Thoracic aorta (tissue), 2 donors: ENCODE measurements at regions not wholly inside any gene's neighbourhood (a gene's known extent, or its start where the extent isn't known, plus 50 kb on each side); places are given as distances from the start of the nearest gene placed in this dataset.
"Not testable (repeated sequence)": the region's sequence is repeated elsewhere in the genome, so short reads cannot be mapped to it uniquely, and the experiment has no call there.

Source experiments
- ATAC-seq: fragments of 150-250 bp; one replicate; pipeline ENCODE4 v1.8.0; 2017; ENCODE audit warnings: low read depth; ENCODE audit not compliant: insufficient number of reproducible peaks, low FRiP score
- DNase-seq: peaks from one replicate; pipeline ENCODE4 v3.0.0-alpha.2; 2020; ENCODE audit warnings: low spot score
- H3K27ac ChIP-seq, 2 donors: fragments of 200-600 bp; sonication (generic); 1 replicate in 1 of 2; 2 replicates in 1 of 2; pipeline ENCODE4 v1.5.1; 2016; ENCODE audit warnings: mild to moderate bottlenecking in 2 of 2, moderate library complexity in 2 of 2
- H3K27me3 ChIP-seq: fragments of 200-600 bp; sonication (generic); replicated peaks from 2 replicates; pipeline ENCODE4 v1.6.0; 2016; ENCODE audit warnings: mild to moderate bottlenecking; ENCODE audit not compliant: insufficient read depth
- H3K36me3 ChIP-seq: fragments of 200-600 bp; sonication (generic); one replicate; pipeline ENCODE4 v1.5.1; 2016
- H3K4me1 ChIP-seq, 2 donors: fragments of 200-600 bp; sonication (generic); 1 replicate in 1 of 2; 2 replicates in 1 of 2; pipeline versions ENCODE4 v1.5.1 to v1.6.0; 2016; ENCODE audit warnings: low read depth in 2 of 2, mild to moderate bottlenecking in 1 of 2; ENCODE audit not compliant: control insufficient read depth in 1 of 2
- H3K4me3 ChIP-seq: fragments of 200-600 bp; sonication (generic); 2 replicates; pipeline ENCODE4 v1.5.1; 2016; ENCODE audit warnings: mild to moderate bottlenecking
- H3K9me3 ChIP-seq: fragments of 200-600 bp; sonication (generic); 2 replicates; pipeline ENCODE4 v1.5.1; 2016
- TF ChIP-seq, protein P1 (sequence below): fragments of 200-600 bp; sonication (generic); IDR thresholded peaks from one replicate; pipeline ENCODE4 v1.5.1; 2019; ENCODE audit warnings: antibody characterized with exemption

- not testable (repeated sequence) for H3K9me3 ChIP-seq, H3K27me3 ChIP-seq, DNase-seq, H3K36me3 ChIP-seq, H3K27ac ChIP-seq, ATAC-seq
- Histone ChIP-seq H3K4me3 (peak overlapping the region; percentile 46), H3K4me1 (peaks cover 0 to 11% of the 10 kb centered on the region in 2 donors)
Measured at GRCh38 chr16:88185976-88186888, 196.5 kb upstream of the ZNF469 start.

GRCh38 chr16:88186889-88187870 is 195.6 kb upstream of the ZNF469 start:
- H3K36me3 ChIP-seq, H3K4me3 ChIP-seq, H3K27me3 ChIP-seq, H3K27ac ChIP-seq, H3K9me3 ChIP-seq, DNase-seq: not testable (repeated sequence)
- peaks cover 0 to 11% of the 10 kb centered on the region in 2 donors for H3K4me1 ChIP-seq
- peak; percentile 9 for ATAC-seq

GRCh38 chr16:88188171-88188895 is 194.4 kb upstream of the ZNF469 start:
- not testable (repeated sequence) for H3K36me3 ChIP-seq, DNase-seq, H3K27me3 ChIP-seq, ATAC-seq, H3K9me3 ChIP-seq, H3K4me3 ChIP-seq, H3K27ac ChIP-seq
- peaks cover 0 to 11% of the 10 kb centered on the region in 2 donors for H3K4me1 ChIP-seq

DNA sequence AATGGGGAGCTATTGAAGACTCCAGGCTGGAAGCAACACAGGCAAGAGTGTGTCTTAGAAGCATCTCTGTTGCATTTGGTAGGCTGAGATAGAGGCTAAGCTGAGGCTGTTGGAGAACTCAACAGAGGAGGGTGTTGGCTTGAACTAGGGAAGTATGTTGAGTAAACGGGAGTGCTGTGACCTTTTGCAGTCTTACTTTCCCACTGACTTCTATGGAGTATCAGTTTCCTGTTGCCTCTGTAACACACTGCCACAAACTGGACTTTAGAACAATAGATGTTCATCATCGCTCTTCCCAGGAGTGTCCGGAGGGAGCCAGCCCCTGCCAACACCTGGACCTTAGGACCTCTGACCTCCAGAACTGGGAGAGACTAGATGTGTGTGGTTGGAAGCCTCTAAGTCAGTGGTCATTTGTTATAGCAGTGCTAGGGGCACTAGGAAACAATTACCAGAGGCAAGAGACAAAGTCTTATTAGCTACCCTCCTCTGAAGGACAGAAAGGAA is 192.1 kb upstream of the ZNF469 start:
- H3K27me3 ChIP-seq, H3K4me3 ChIP-seq, ATAC-seq, H3K27ac ChIP-seq, H3K9me3 ChIP-seq, H3K36me3 ChIP-seq, H3K4me1 ChIP-seq, DNase-seq: not testable (repeated sequence)

- H3K36me3 ChIP-seq, H3K27ac ChIP-seq, H3K9me3 ChIP-seq, ATAC-seq, H3K27me3 ChIP-seq, H3K4me1 ChIP-seq, DNase-seq, H3K4me3 ChIP-seq: not testable (repeated sequence)
Measured at GRCh38 chr16:88191168-88191567, 191.6 kb upstream of the ZNF469 start.

- Histone ChIP-seq H3K27me3 (no peaks in the 10 kb centered on the region), H3K4me3 (no peak overlapping the region), H3K9me3 (no peaks in the 10 kb centered on the region), H3K4me1 (no peaks in the 10 kb centered on the region), H3K36me3 (no peaks in the 10 kb centered on the region), H3K27ac (no peak overlapping the region)
- DNase-seq (no peak), ATAC-seq (no peak)
- TF ChIP-seq, protein P1, sequence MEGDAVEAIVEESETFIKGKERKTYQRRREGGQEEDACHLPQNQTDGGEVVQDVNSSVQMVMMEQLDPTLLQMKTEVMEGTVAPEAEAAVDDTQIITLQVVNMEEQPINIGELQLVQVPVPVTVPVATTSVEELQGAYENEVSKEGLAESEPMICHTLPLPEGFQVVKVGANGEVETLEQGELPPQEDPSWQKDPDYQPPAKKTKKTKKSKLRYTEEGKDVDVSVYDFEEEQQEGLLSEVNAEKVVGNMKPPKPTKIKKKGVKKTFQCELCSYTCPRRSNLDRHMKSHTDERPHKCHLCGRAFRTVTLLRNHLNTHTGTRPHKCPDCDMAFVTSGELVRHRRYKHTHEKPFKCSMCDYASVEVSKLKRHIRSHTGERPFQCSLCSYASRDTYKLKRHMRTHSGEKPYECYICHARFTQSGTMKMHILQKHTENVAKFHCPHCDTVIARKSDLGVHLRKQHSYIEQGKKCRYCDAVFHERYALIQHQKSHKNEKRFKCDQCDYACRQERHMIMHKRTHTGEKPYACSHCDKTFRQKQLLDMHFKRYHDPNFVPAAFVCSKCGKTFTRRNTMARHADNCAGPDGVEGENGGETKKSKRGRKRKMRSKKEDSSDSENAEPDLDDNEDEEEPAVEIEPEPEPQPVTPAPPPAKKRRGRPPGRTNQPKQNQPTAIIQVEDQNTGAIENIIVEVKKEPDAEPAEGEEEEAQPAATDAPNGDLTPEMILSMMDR, result no peak
Measured at GRCh38 chr16:88192601-88193000, 190.2 kb upstream of the ZNF469 start.

- H3K4me1 ChIP-seq, DNase-seq, H3K9me3 ChIP-seq, H3K27ac ChIP-seq, H3K4me3 ChIP-seq, ATAC-seq, H3K27me3 ChIP-seq, H3K36me3 ChIP-seq: not testable (repeated sequence)
- TF ChIP-seq, protein P1, result peak; percentile 65
Measured at GRCh38 chr16:88193706-88194396, 188.9 kb upstream of the ZNF469 start.
